HCT116 (cell line): ENCODE measurements at regions not wholly inside any gene's neighbourhood (a gene's known extent, or its start where the extent isn't known, plus 50 kb on each side); places are given as distances from the start of the nearest gene placed in this dataset.

Experiments
- ATAC-seq: fragments of 200-7000 bp; cut with Tn5 transposase; 2 replicates; pipeline ENCODE4 v1.9.1; 2020; ENCODE audit warnings: mild to moderate bottlenecking, moderate library complexity
- BruUV-seq: library from RNA; stranded (reverse); fragments of 400-500 nt; replicated peaks from 2 replicates; lab custom pipeline; 2021; lab: Mats Ljungman, UMichigan
- CTCF ChIA-PET: fragments of 300-600 bp; sonication (Branson Sonifier 250); formaldehyde crosslinking; loops from one replicate; lab custom pipeline; 2021; ENCODE audit warnings: antibody characterized with exemption; lab: Charles Lee
- POLR2A ChIA-PET: fragments of 300-600, 350-600 bp; sonication (Branson Sonifier 250); formaldehyde crosslinking; loops from one replicate; lab custom pipeline; 2021; ENCODE audit warnings: antibody characterized with exemption; lab: Charles Lee
- RAD21 ChIA-PET, 2 experiments: fragments of 300-600 bp; sonication (Branson Sonifier 250); formaldehyde crosslinking; loops; one replicate each; lab custom pipeline; 2023; ENCODE audit warnings: low total read pairs in 2 of 2; ENCODE audit not compliant: uncharacterized antibody in 2 of 2, unreplicated experiment in 2 of 2, low non-redundant PET in 1 of 2; lab: Charles Lee
- DNase-seq: peaks from one replicate; pipeline ENCODE4 v3.0.0-alpha.2; 2010; ENCODE audit warnings: low read depth, low spot score
- H2AFZ ChIP-seq: fragments of 200-600 bp; shearing (Covaris generic), sonication (generic); 2 replicates; pipeline ENCODE4 v1.6.1; 2017; ENCODE audit warnings: low read depth, mixed run types, mixed read lengths, antibody characterized with exemption, low read length; ENCODE audit not compliant: poor library complexity, severe bottlenecking
- H3K27ac ChIP-seq: 2 replicates; pipeline ENCODE4 v1.5.1; 2012; ENCODE audit warnings: low read depth, low read length
- H3K27me3 ChIP-seq: fragments of 200-600 bp; sonication (generic); 2 replicates; pipeline ENCODE4 v1.6.1; 2016; ENCODE audit warnings: mixed run types, low read length, mixed read lengths; ENCODE audit not compliant: insufficient read depth
- H3K36me3 ChIP-seq, 2 experiments: fragments of 200-500 bp in 1 of 2; fragments of 200-600 bp in 1 of 2; sonication (Bioruptor generic) in 1 of 2; sonication (generic) in 1 of 2; 2 replicates each; pipeline versions ENCODE4 v1.5.1 to v1.6.1; 2014 to 2016; ENCODE audit warnings: low read length in 2 of 2, inconsistent platforms in 1 of 2, mixed read lengths in 1 of 2, mixed run types in 1 of 2; ENCODE audit not compliant: insufficient read depth in 2 of 2, control insufficient read depth in 1 of 2
- H3K4me1 ChIP-seq, 2 experiments: fragments of 200-600 bp in 1 of 2; sonication (generic) in 1 of 2; 2 replicates each; pipeline versions ENCODE4 v1.5.1 to v1.6.1; 2012 to 2017; ENCODE audit warnings: low read length in 2 of 2, inconsistent platforms in 1 of 2, mild to moderate bottlenecking in 1 of 2, mixed read lengths in 1 of 2, mixed run types in 1 of 2, moderate library complexity in 1 of 2; ENCODE audit not compliant: insufficient read depth in 2 of 2, control insufficient read depth in 1 of 2
- H3K4me2 ChIP-seq: fragments of 200-600 bp; sonication (generic); 2 replicates; pipeline ENCODE4 v1.6.1; 2017; ENCODE audit warnings: mixed run types, low read length, mixed read lengths
- H3K4me3 ChIP-seq, 2 experiments: fragments of 200-600 bp in 1 of 2; sonication (generic) in 1 of 2; replicated peaks in 1 of 2; 2 replicates each; pipeline ENCODE4 v1.5.1; 2011 to 2016; ENCODE audit warnings: low read length in 2 of 2, control low read depth in 1 of 2, low read depth in 1 of 2, mild to moderate bottlenecking in 1 of 2, mixed read lengths in 1 of 2, mixed run types in 1 of 2
- H3K79me2 ChIP-seq: fragments of 200-600 bp; sonication (generic); 2 replicates; pipeline ENCODE4 v1.6.1; 2017; ENCODE audit warnings: mild to moderate bottlenecking, mixed run types, low read length, moderate library complexity, mixed read lengths; ENCODE audit not compliant: insufficient read depth
- H3K9ac ChIP-seq: fragments of 200-600 bp; sonication (generic); 2 replicates; pipeline ENCODE4 v1.6.1; 2016; ENCODE audit warnings: low read length, mixed read lengths
- H3K9me2 ChIP-seq: fragments of 200-600 bp; sonication (generic), shearing (Covaris generic); 2 replicates; pipeline ENCODE4 v1.6.1; 2017; ENCODE audit warnings: mixed run types, mild to moderate bottlenecking, moderate library complexity; ENCODE audit not compliant: insufficient read depth
- H3K9me3 ChIP-seq, 2 experiments: fragments of 200-500 bp in 1 of 2; fragments of 200-600 bp in 1 of 2; sonication (Bioruptor generic) in 1 of 2; sonication (generic) in 1 of 2; 2 replicates each; pipeline ENCODE4 v1.6.1; 2014 to 2017; ENCODE audit warnings: low read length in 2 of 2, mixed read lengths in 2 of 2, inconsistent platforms in 1 of 2, low read depth in 1 of 2, mild to moderate bottlenecking in 1 of 2, mixed run types in 1 of 2, moderate library complexity in 1 of 2; ENCODE audit not compliant: control insufficient read depth in 1 of 2, insufficient read depth in 1 of 2
- H4K20me1 ChIP-seq: fragments of 200-600 bp; sonication (generic), shearing (Covaris generic); 2 replicates; pipeline ENCODE4 v1.6.1; 2017; ENCODE audit warnings: mixed run types, mild to moderate bottlenecking, moderate library complexity; ENCODE audit not compliant: insufficient read depth
- ATF3 ChIP-seq: IDR thresholded peaks from 2 replicates; pipeline ENCODE4 v1.6.1; 2012
- JUND ChIP-seq: IDR thresholded peaks from 2 replicates; pipeline ENCODE4 v1.6.1; 2012
- MAX ChIP-seq: IDR thresholded peaks from 2 replicates; pipeline ENCODE4 v1.6.1; 2012
- POLR2A ChIP-seq: IDR thresholded peaks from 2 replicates; pipeline ENCODE4 v1.7.0; 2011; ENCODE audit warnings: borderline replicate concordance; ENCODE audit not compliant: insufficient read depth, insufficient read length; ENCODE audit errors: extremely low read depth
- RAD21 ChIP-seq: IDR thresholded peaks from 2 replicates; pipeline ENCODE4 v1.6.1; 2012; ENCODE audit warnings: low read depth, mild to moderate bottlenecking
- SIN3A ChIP-seq: IDR thresholded peaks from 2 replicates; pipeline ENCODE4 v1.6.1; 2012; ENCODE audit warnings: low read depth
- TCF7L2 ChIP-seq: IDR thresholded peaks from 2 replicates; pipeline ENCODE4 v1.7.0; 2011; ENCODE audit warnings: borderline replicate concordance, inconsistent platforms; ENCODE audit not compliant: insufficient read depth, insufficient read length; ENCODE audit errors: extremely low read depth
- ZBTB33 ChIP-seq: IDR thresholded peaks from 2 replicates; pipeline ENCODE4 v1.6.1; 2011; ENCODE audit warnings: mild to moderate bottlenecking, low read length, moderate library complexity; ENCODE audit not compliant: insufficient replicate concordance; ENCODE audit errors: extremely low read depth
- ZFX ChIP-seq: fragments of 450-650 bp; IDR thresholded peaks from 2 replicates; pipeline ENCODE4 v1.6.1; 2017
- intact Hi-C: fragments of 100-400 bp; cut with micrococcal nuclease; formaldehyde crosslinking; loops from 2 replicates; pipeline ENCODE4 v1.10.0; 2022

- no peaks in the 10 kb centered on the region for H3K79me2 ChIP-seq
- DNase-seq (no peak), ATAC-seq (no peak)
- TF ChIP-seq POLR2A (no peak), ZBTB33 (no peak), RAD21 (no peak), ZFX (no peak), JUND (no peak), MAX (no peak), SIN3A (no peak), TCF7L2 (no peak), ATF3 (no peak)
- H2AFZ ChIP-seq = no peak overlapping the region
- ChIA-PET RAD21 (no interaction called here), CTCF (no interaction called here), POLR2A (no interaction called here)
- no TSS peak for BruUV-seq
- no peak overlapping the region for H3K27ac ChIP-seq
- no peaks in the 10 kb centered on the region for H3K9me2 ChIP-seq
- intact Hi-C loops = no loop called here
- H4K20me1 ChIP-seq = no peaks in the 10 kb centered on the region
- H3K4me3 ChIP-seq = no peak overlapping the region
- no peak overlapping the region for H3K9ac ChIP-seq
- H3K9me3 ChIP-seq = no peaks in the 10 kb centered on the region
- H3K4me2 ChIP-seq = no peak overlapping the region
- H3K4me1 ChIP-seq = no peaks in the 10 kb centered on the region
- 0 out of 2 replicates have a peak, but pooled peaks cover 4% of the 10 kb centered on the region for H3K27me3 ChIP-seq
- no peaks in the 10 kb centered on the region for H3K36me3 ChIP-seq
These were observed 94.9 kb upstream of the NR4A3 start for GRCh38 chr9:99726758-99727157.
